ENCODE measurements at regions not wholly inside any gene's neighbourhood (a gene's known extent, or its start where the extent isn't known, plus 50 kb on each side); places are given as distances from the start of the nearest gene placed in this dataset.

DNA sequence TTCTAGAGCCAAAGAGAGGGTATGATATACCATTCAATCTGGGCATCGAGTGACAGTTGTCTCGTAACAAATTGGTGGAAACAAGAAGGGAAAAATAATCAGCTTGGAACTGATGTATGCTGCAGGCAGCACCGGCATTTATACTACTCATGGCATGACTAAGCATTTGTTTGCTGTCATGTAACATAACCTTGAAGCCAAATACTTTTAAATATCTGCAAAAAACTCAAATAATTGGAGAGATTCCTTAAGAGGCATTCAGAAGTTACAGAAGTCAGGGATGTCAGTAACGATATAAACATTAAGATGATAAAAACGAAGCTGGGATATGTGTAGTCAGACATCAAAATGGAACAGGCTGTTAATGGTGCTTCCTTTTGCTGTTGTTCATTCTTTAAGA is 157.3 kb upstream of the MMADHC start:
- H3K9ac ChIP-seq, result peak overlapping the region; percentile 7; the same call in 1 of the 2 replicates
- H2AFZ ChIP-seq (ENCODE audit: low read depth), result no peak overlapping the region; the same call in 1 of the 2 replicates
- no peaks in the 10 kb centered on the region for H3K27me3 ChIP-seq (ENCODE audit: insufficient read depth)
- H3F3A ChIP-seq (replicated peaks; ENCODE audit: insufficient read depth), result peaks cover 12% of the 10 kb centered on the region
- DNase-seq, result no peak
- POLR2A ChIA-PET, result no interaction called here
- TF ChIP-seq TEAD4 (IDR thresholded peaks at IDR 0.05; ENCODE audit: borderline replicate concordance, insufficient read depth), result no peak
- TF ChIP-seq, protein P1, sequence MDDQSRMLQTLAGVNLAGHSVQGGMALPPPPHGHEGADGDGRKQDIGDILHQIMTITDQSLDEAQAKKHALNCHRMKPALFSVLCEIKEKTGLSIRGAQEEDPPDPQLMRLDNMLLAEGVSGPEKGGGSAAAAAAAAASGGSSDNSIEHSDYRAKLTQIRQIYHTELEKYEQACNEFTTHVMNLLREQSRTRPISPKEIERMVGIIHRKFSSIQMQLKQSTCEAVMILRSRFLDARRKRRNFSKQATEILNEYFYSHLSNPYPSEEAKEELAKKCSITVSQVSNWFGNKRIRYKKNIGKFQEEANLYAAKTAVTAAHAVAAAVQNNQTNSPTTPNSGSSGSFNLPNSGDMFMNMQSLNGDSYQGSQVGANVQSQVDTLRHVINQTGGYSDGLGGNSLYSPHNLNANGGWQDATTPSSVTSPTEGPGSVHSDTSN (IDR thresholded peaks at IDR 0.05), result peak; percentile 24
- TF ChIP-seq, protein P2, sequence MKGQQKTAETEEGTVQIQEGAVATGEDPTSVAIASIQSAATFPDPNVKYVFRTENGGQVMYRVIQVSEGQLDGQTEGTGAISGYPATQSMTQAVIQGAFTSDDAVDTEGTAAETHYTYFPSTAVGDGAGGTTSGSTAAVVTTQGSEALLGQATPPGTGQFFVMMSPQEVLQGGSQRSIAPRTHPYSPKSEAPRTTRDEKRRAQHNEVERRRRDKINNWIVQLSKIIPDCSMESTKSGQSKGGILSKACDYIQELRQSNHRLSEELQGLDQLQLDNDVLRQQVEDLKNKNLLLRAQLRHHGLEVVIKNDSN (IDR thresholded peaks at IDR 0.05; ENCODE audit: borderline replicate concordance, low read depth), result no peak
- peak; percentile 43; the same call in 1 of the 2 replicates for TF ChIP-seq FOSL2 (IDR thresholded peaks at IDR 0.05; ENCODE audit: borderline replicate concordance, low read depth)
- 0 out of 2 replicates have a peak, but pooled peaks have one; percentile 17 for TF ChIP-seq TCF12 (IDR thresholded peaks at IDR 0.05)
- TF ChIP-seq JUND (IDR thresholded peaks at IDR 0.05), result peak; percentile 15; the same call in 1 of the 2 replicates
- no peak for TF ChIP-seq FOXM1 (IDR thresholded peaks at IDR 0.05; ENCODE audit: low read depth)
- TF ChIP-seq NFIC (IDR thresholded peaks at IDR 0.05; ENCODE audit: borderline replicate concordance), result no peak
- H4K20me1 ChIP-seq (ENCODE audit: insufficient read depth), result no peaks in the 10 kb centered on the region
- no peaks in the 10 kb centered on the region for H3K9me3 ChIP-seq
- H3K4me2 ChIP-seq, result peak overlapping the region; percentile 8; the same call in 1 of the 2 replicates
- no peaks in the 10 kb centered on the region for H3K36me3 ChIP-seq (replicated peaks in 1 of 2; ENCODE audit: control insufficient read depth in 1 of 2, insufficient read depth in 2 of 2, low read length in 1 of 2)
- peak overlapping the region; percentile 81 to 83 for H3K27ac ChIP-seq (ENCODE audit: low read depth in 2 of 2, low read length in 1 of 2)
- WGBS (ENCODE audit: low lambda C conversion rate), result 44% methylated on average over 5 of the region's 5 CpGs
- no peak overlapping the region for H3K4me3 ChIP-seq (ENCODE audit: low read depth in 2 of 2, low read length in 1 of 2)
- no peaks in the 10 kb centered on the region for H3K9me2 ChIP-seq
- no peaks in the 10 kb centered on the region for H3K79me2 ChIP-seq (ENCODE audit: insufficient read depth)
- peaks cover 8 to 34% of the 10 kb centered on the region in 2 experiments; a peak in 3 of 4 replicates for H3K4me1 ChIP-seq (ENCODE audit: control insufficient read depth in 1 of 2, insufficient read depth in 2 of 2, low read depth in 1 of 2, low read length in 1 of 2)
- CTCF ChIA-PET, result interaction anchor here (1.5 kb wide), 1 partner anchor 11 kb away, joined by 3 read pairs; no protein-coding TSS in a partner anchor

DNA sequence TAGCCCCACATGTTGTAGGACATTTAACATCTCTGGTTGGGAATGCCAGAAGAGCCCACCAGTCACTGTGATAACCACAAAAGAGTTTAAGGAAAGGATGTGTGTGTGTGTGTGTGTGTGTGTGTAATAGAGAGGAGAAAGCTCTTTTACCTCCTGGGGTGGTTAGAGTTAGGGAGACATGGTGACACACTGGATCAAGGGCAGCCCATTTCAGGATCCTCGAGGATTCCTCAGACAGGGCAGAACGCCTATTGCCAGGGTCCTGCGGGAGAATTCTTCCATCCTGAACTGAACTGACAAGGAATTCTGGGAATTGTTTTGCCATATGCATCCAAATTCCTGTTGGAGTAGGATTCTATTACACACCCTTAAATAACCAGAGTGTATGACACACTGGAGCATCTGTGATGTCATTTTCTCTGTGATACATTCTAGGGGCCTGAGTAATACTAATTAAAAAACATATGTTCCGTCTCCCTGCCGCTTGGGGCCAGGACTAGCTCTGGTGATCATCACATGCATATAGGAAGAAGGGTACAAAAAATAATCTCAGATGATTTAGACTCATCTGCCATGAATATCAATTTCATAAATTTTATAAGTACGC is 156.4 kb upstream of the MMADHC start:
- Histone ChIP-seq H3K4me3 (ENCODE audit: low read depth in 2 of 2, low read length in 1 of 2) (no peak overlapping the region), H3K27ac (ENCODE audit: low read depth in 2 of 2, low read length in 1 of 2) (peak overlapping the region; percentile 81 to 83), H3K9ac (peak overlapping the region; percentile 14; the same call in 1 of the 2 replicates)
- TF ChIP-seq, protein P3, sequence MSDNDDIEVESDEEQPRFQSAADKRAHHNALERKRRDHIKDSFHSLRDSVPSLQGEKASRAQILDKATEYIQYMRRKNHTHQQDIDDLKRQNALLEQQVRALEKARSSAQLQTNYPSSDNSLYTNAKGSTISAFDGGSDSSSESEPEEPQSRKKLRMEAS (IDR thresholded peaks at IDR 0.05; ENCODE audit: low read depth), result peak; percentile 19; the same call in 1 of the 2 replicates
- no peak for TF ChIP-seq MEF2A (IDR thresholded peaks at IDR 0.05; ENCODE audit: borderline replicate concordance, low read depth)
- TF ChIP-seq, protein P4, sequence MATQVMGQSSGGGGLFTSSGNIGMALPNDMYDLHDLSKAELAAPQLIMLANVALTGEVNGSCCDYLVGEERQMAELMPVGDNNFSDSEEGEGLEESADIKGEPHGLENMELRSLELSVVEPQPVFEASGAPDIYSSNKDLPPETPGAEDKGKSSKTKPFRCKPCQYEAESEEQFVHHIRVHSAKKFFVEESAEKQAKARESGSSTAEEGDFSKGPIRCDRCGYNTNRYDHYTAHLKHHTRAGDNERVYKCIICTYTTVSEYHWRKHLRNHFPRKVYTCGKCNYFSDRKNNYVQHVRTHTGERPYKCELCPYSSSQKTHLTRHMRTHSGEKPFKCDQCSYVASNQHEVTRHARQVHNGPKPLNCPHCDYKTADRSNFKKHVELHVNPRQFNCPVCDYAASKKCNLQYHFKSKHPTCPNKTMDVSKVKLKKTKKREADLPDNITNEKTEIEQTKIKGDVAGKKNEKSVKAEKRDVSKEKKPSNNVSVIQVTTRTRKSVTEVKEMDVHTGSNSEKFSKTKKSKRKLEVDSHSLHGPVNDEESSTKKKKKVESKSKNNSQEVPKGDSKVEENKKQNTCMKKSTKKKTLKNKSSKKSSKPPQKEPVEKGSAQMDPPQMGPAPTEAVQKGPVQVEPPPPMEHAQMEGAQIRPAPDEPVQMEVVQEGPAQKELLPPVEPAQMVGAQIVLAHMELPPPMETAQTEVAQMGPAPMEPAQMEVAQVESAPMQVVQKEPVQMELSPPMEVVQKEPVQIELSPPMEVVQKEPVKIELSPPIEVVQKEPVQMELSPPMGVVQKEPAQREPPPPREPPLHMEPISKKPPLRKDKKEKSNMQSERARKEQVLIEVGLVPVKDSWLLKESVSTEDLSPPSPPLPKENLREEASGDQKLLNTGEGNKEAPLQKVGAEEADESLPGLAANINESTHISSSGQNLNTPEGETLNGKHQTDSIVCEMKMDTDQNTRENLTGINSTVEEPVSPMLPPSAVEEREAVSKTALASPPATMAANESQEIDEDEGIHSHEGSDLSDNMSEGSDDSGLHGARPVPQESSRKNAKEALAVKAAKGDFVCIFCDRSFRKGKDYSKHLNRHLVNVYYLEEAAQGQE (IDR thresholded peaks at IDR 0.05; ENCODE audit: low read depth, low read length), result no peak; the same call in 1 of the 2 replicates
- peak; percentile 63; the same call in 1 of the 2 replicates for TF ChIP-seq POLR2AphosphoS5 (IDR thresholded peaks at IDR 0.05; ENCODE audit: low read depth, low read length)
- TF ChIP-seq, protein P5, sequence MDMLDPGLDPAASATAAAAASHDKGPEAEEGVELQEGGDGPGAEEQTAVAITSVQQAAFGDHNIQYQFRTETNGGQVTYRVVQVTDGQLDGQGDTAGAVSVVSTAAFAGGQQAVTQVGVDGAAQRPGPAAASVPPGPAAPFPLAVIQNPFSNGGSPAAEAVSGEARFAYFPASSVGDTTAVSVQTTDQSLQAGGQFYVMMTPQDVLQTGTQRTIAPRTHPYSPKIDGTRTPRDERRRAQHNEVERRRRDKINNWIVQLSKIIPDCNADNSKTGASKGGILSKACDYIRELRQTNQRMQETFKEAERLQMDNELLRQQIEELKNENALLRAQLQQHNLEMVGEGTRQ (IDR thresholded peaks at IDR 0.05; ENCODE audit: borderline replicate concordance, low read depth, low read length), result no peak
- TF ChIP-seq, protein P6, sequence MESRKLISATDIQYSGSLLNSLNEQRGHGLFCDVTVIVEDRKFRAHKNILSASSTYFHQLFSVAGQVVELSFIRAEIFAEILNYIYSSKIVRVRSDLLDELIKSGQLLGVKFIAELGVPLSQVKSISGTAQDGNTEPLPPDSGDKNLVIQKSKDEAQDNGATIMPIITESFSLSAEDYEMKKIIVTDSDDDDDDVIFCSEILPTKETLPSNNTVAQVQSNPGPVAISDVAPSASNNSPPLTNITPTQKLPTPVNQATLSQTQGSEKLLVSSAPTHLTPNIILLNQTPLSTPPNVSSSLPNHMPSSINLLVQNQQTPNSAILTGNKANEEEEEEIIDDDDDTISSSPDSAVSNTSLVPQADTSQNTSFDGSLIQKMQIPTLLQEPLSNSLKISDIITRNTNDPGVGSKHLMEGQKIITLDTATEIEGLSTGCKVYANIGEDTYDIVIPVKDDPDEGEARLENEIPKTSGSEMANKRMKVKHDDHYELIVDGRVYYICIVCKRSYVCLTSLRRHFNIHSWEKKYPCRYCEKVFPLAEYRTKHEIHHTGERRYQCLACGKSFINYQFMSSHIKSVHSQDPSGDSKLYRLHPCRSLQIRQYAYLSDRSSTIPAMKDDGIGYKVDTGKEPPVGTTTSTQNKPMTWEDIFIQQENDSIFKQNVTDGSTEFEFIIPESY (IDR thresholded peaks at IDR 0.05; ENCODE audit: borderline replicate concordance, low read depth), result no peak
- TF ChIP-seq FOSL2 (IDR thresholded peaks at IDR 0.05; ENCODE audit: borderline replicate concordance, low read depth), result peak; percentile 87; the same call in 1 of the 2 replicates
- peak; percentile 85 for TF ChIP-seq JUND (IDR thresholded peaks at IDR 0.05)
- TF ChIP-seq, protein P1 (IDR thresholded peaks at IDR 0.05), result peak; percentile 62; the same call in 1 of the 2 replicates

More for the DNA sequence above, 156.4 kb upstream of the MMADHC start:
- no peaks in the 10 kb centered on the region for H4K20me1 ChIP-seq (ENCODE audit: insufficient read depth)
- 11% methylated on average over 5 of the region's 6 CpGs for WGBS (ENCODE audit: low lambda C conversion rate)
- H3K27me3 ChIP-seq (ENCODE audit: insufficient read depth), result no peaks in the 10 kb centered on the region
- peaks cover 10 to 34% of the 10 kb centered on the region in 2 experiments; a peak in 3 of 4 replicates for H3K4me1 ChIP-seq (ENCODE audit: control insufficient read depth in 1 of 2, insufficient read depth in 2 of 2, low read depth in 1 of 2, low read length in 1 of 2)
- ChIA-PET POLR2A (no interaction called here), CTCF (no interaction called here)
- H3K9me3 ChIP-seq, result no peaks in the 10 kb centered on the region
- H3K79me2 ChIP-seq (ENCODE audit: insufficient read depth), result no peaks in the 10 kb centered on the region
- peaks cover 12% of the 10 kb centered on the region for H3F3A ChIP-seq (replicated peaks; ENCODE audit: insufficient read depth)
- H3K9me2 ChIP-seq, result no peaks in the 10 kb centered on the region
- DNase-seq, result no peak
- H2AFZ ChIP-seq (ENCODE audit: low read depth), result no peak overlapping the region
- no peaks in the 10 kb centered on the region for H3K36me3 ChIP-seq (replicated peaks in 1 of 2; ENCODE audit: control insufficient read depth in 1 of 2, insufficient read depth in 2 of 2, low read length in 1 of 2)
- H3K4me2 ChIP-seq, result peak overlapping the region; percentile 36
